Suprapubic skin (tissue), 4 donors: ENCODE measurements at regions not wholly inside any gene's neighbourhood (a gene's known extent, or its start where the extent isn't known, plus 50 kb on each side); places are given as distances from the start of the nearest gene placed in this dataset.

Experiments used
- CTCF ChIP-seq, 2 donors: fragments of 200-600 bp in 1 of 2; fragments of 450-650 bp in 1 of 2; sonication (generic) in 1 of 2; IDR thresholded peaks; one replicate each; pipeline ENCODE4 v1.5.1; 2016 to 2019; ENCODE audit warnings: antibody characterized with exemption in 2 of 2, mild to moderate bottlenecking in 1 of 2, moderate library complexity in 1 of 2
- EP300 ChIP-seq: sonication (generic); formaldehyde crosslinking; IDR thresholded peaks from one replicate; pipeline ENCODE4 v1.6.1; 2017; ENCODE audit warnings: antibody characterized with exemption
- POLR2A ChIP-seq, 2 donors: fragments of 450-650 bp; IDR thresholded peaks; one replicate each; pipeline ENCODE4 v1.6.1; 2017; ENCODE audit warnings: antibody characterized with exemption in 2 of 2, mild to moderate bottlenecking in 2 of 2, moderate library complexity in 2 of 2
- POLR2AphosphoS5 ChIP-seq, 3 donors: sonication (generic); formaldehyde crosslinking; IDR thresholded peaks; one replicate each; pipeline ENCODE4 v1.6.1; 2017; ENCODE audit warnings: antibody characterized with exemption in 3 of 3

- no peak for TF ChIP-seq CTCF (IDR thresholded peaks at IDR 0.05)
- no peak for TF ChIP-seq POLR2AphosphoS5 (IDR thresholded peaks at IDR 0.05)
- TF ChIP-seq POLR2A (IDR thresholded peaks at IDR 0.05), result no peak
- no peak for TF ChIP-seq EP300
These were observed 466.7 kb upstream of the B3GAT1 start for GRCh38 chr11:134878785-134879184.
